ENCODE measurements at regions not wholly inside any gene's neighbourhood (a gene's known extent, or its start where the extent isn't known, plus 50 kb on each side); places are given as distances from the start of the nearest gene placed in this dataset.

- peak in 2 of 3 donors; percentile 62 to 78 for DNase-seq
- 54 to 72% methylated on average over 8 of the region's 8 CpGs for WGBS, 2 donors
- TF ChIP-seq, protein P1, sequence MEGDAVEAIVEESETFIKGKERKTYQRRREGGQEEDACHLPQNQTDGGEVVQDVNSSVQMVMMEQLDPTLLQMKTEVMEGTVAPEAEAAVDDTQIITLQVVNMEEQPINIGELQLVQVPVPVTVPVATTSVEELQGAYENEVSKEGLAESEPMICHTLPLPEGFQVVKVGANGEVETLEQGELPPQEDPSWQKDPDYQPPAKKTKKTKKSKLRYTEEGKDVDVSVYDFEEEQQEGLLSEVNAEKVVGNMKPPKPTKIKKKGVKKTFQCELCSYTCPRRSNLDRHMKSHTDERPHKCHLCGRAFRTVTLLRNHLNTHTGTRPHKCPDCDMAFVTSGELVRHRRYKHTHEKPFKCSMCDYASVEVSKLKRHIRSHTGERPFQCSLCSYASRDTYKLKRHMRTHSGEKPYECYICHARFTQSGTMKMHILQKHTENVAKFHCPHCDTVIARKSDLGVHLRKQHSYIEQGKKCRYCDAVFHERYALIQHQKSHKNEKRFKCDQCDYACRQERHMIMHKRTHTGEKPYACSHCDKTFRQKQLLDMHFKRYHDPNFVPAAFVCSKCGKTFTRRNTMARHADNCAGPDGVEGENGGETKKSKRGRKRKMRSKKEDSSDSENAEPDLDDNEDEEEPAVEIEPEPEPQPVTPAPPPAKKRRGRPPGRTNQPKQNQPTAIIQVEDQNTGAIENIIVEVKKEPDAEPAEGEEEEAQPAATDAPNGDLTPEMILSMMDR (IDR thresholded peaks at IDR 0.05; ENCODE audit: control extremely low read depth, extremely low read depth): no peak
Measured at GRCh38 chr22:27232077-27232476, 569.5 kb downstream of the MN1 start.

DNA sequence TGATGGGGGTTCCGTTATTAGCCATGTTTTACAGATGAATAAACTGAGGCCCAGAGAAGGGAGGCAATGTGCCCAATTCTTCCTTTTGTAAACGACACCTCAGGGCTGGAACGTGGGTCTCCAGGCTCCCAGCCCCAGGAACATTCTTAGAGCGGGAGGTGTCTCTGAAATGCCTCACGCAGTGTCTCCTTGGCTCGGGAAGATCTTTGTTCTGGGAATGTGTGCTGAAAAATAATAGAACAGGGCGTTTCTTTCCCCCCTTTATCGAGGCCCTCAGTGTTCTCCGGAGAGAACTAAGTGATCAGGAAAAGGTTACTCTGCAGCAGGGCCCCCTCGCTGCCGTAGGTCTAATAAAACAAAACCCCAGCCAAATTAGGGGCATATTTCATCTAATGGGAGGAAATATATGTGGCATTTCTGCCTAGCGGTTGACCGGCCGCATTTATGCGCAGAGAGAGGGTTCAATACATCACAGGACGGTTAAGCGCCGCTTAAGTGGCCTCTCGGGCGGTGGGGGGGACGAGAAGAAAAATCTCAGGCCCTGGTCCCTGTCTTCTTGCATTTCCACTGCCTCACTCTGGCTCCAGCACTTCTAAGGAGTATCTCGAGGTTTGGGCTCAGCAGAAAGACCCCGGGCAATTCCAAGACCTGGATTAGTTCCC lies 564.3 kb downstream of the MN1 start:
- no peak overlapping the region for H3K9ac ChIP-seq (ENCODE audit: insufficient read depth in 1 of 2, low read length in 2 of 2)
- DNase-seq: no peak
- TF ChIP-seq, protein P1 (IDR thresholded peaks at IDR 0.05; ENCODE audit: control extremely low read depth, extremely low read depth): no peak
- WGBS, 2 donors: 81 to 84% methylated on average over 23 of the region's 23 CpGs
- no peak overlapping the region for H3K27ac ChIP-seq (ENCODE audit: low read depth in 1 of 2, low read length in 1 of 2)
- no peaks in the 10 kb centered on the region for H3K36me3 ChIP-seq (ENCODE audit: control insufficient read depth in 4 of 4, insufficient read depth in 4 of 4, low read length in 4 of 4)
- H3K4me3 ChIP-seq: no peak overlapping the region
- H3K4me1 ChIP-seq (ENCODE audit: control insufficient read depth in 5 of 5, insufficient read depth in 5 of 5, low read length in 5 of 5): peaks cover 0 to 20% (median 0%) of the 10 kb centered on the region in 5 donors
- ATAC-seq (ENCODE audit: insufficient read depth, low FRiP score): no peak
- peaks cover 0 to 3% (median 0%) of the 10 kb centered on the region in 4 donors for H3K9me3 ChIP-seq (ENCODE audit: control insufficient read depth in 4 of 4, insufficient read depth in 3 of 4, low read length in 3 of 4)
- peaks cover 0 to 3% (median 0%) of the 10 kb centered on the region in 3 donors for H3K27me3 ChIP-seq (ENCODE audit: control insufficient read depth in 3 of 3, insufficient read depth in 3 of 3, low read length in 2 of 3)

More at GRCh38 chr22:27232077-27232476, 569.5 kb downstream of the MN1 start:
- Histone ChIP-seq H3K27ac (ENCODE audit: low read depth in 1 of 2, low read length in 1 of 2) (no peak overlapping the region), H3K9ac (ENCODE audit: insufficient read depth in 1 of 2, low read length in 2 of 2) (no peak overlapping the region), H3K36me3 (ENCODE audit: control insufficient read depth in 4 of 4, insufficient read depth in 4 of 4, low read length in 4 of 4) (no peaks in the 10 kb centered on the region), H3K4me1 (ENCODE audit: control insufficient read depth in 5 of 5, insufficient read depth in 5 of 5, low read length in 5 of 5) (peaks cover 0 to 11% (median 0%) of the 10 kb centered on the region in 5 donors), H3K9me3 (ENCODE audit: control insufficient read depth in 4 of 4, insufficient read depth in 3 of 4, low read length in 3 of 4) (peaks cover 0 to 6% (median 2%) of the 10 kb centered on the region in 4 donors), H3K4me3 (no peak overlapping the region), H3K27me3 (ENCODE audit: control insufficient read depth in 3 of 3, insufficient read depth in 3 of 3, low read length in 2 of 3) (peaks cover 0 to 2% (median 0%) of the 10 kb centered on the region in 3 donors)
- no peak for ATAC-seq (ENCODE audit: insufficient read depth, low FRiP score)

GRCh38 chr22:27238935-27239510 lies 562.5 kb downstream of the MN1 start:
- WGBS, 2 donors: 47% methylated on average over 10 of the region's 10 CpGs
- ATAC-seq (ENCODE audit: insufficient read depth, low FRiP score): peak; percentile 73
- TF ChIP-seq, protein P1 (IDR thresholded peaks at IDR 0.05; ENCODE audit: control extremely low read depth, extremely low read depth): no peak
- H3K36me3 ChIP-seq (ENCODE audit: control insufficient read depth in 4 of 4, insufficient read depth in 4 of 4, low read length in 4 of 4): no peaks in the 10 kb centered on the region
- no peak overlapping the region for H3K4me3 ChIP-seq
- no peak overlapping the region for H3K27ac ChIP-seq (ENCODE audit: low read depth in 1 of 2, low read length in 1 of 2)
- peaks cover 0 to 20% (median 0%) of the 10 kb centered on the region in 5 donors for H3K4me1 ChIP-seq (ENCODE audit: control insufficient read depth in 5 of 5, insufficient read depth in 5 of 5, low read length in 5 of 5)
- peak; percentile 82 to 85 (median 82) for DNase-seq
- no peak overlapping the region for H3K9ac ChIP-seq (ENCODE audit: insufficient read depth in 1 of 2, low read length in 2 of 2)
- no peaks in the 10 kb centered on the region for H3K9me3 ChIP-seq (ENCODE audit: control insufficient read depth in 4 of 4, insufficient read depth in 3 of 4, low read length in 3 of 4)
- H3K27me3 ChIP-seq (ENCODE audit: control insufficient read depth in 3 of 3, insufficient read depth in 3 of 3, low read length in 2 of 3): peaks cover 0 to 3% (median 0%) of the 10 kb centered on the region in 3 donors

All from lung (tissue), 11 donors.